Subcutaneous abdominal adipose tissue (tissue), 5 donors: ENCODE measurements at regions not wholly inside any gene's neighbourhood (a gene's known extent, or its start where the extent isn't known, plus 50 kb on each side); places are given as distances from the start of the nearest gene placed in this dataset.

Experiments used
- H3K27ac ChIP-seq: one replicate; pipeline ENCODE4 v1.7.0; 2013; ENCODE audit warnings: low read depth, mild to moderate bottlenecking, inconsistent platforms, low read length, moderate library complexity
- H3K27me3 ChIP-seq, 5 donors: one replicate each; pipeline ENCODE4 v1.7.0; 2013; ENCODE audit warnings: low read length in 5 of 5, inconsistent platforms in 1 of 5; ENCODE audit not compliant: control insufficient read depth in 5 of 5, insufficient read depth in 4 of 5
- H3K36me3 ChIP-seq, 5 donors: one replicate each; pipeline ENCODE4 v1.7.0; 2013; ENCODE audit warnings: low read length in 5 of 5; ENCODE audit not compliant: control insufficient read depth in 5 of 5, insufficient read depth in 5 of 5
- H3K4me1 ChIP-seq, 5 donors: one replicate each; pipeline ENCODE4 v1.7.0; 2013; ENCODE audit warnings: low read length in 5 of 5, mild to moderate bottlenecking in 3 of 5, moderate library complexity in 1 of 5; ENCODE audit not compliant: control insufficient read depth in 5 of 5, insufficient read depth in 5 of 5
- H3K4me3 ChIP-seq, 5 donors: one replicate each; pipeline ENCODE4 v1.7.0; 2013; ENCODE audit warnings: low read length in 5 of 5, low read depth in 1 of 5
- H3K9ac ChIP-seq, 5 donors: one replicate each; pipeline ENCODE4 v1.7.0; 2013; ENCODE audit warnings: low read length in 5 of 5, mild to moderate bottlenecking in 4 of 5, moderate library complexity in 3 of 5
- H3K9me3 ChIP-seq, 5 donors: one replicate each; pipeline ENCODE4 v1.7.0; 2013; ENCODE audit warnings: low read length in 5 of 5; ENCODE audit not compliant: control insufficient read depth in 5 of 5
- donor health status: healthy.
- donor health status: healthy.
- donor health status: healthy.
- donor health status: healthy.
- donor health status: healthy.

DNA sequence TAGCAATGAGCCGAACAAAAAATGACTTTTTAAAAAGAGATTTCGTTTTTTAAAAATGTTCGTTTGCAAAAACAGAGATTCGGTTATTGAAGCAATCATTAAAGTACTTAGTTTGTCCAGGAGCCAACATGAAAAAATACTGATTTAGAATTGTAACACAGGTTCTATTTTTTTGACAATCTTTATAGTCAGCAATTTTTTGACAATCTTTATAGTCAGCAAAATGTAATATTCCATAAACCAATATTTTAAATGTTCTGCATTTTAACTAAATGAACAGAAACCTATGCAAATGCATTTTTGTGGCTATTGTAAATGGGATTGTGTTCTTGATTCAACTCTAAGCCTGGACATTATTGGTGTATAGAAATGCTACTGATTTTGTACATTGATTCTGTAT is 161.8 kb downstream of the DSEL start:
- H3K9me3 ChIP-seq, result no peaks in the 10 kb centered on the region
- no peaks in the 10 kb centered on the region for H3K36me3 ChIP-seq
- H3K4me3 ChIP-seq, result no peak overlapping the region
- H3K4me1 ChIP-seq, result peaks cover 0 to under 1% (median 0%) of the 10 kb centered on the region in 5 donors
- H3K27me3 ChIP-seq, result no peaks in the 10 kb centered on the region
- H3K27ac ChIP-seq, result no peak overlapping the region
- no peak overlapping the region for H3K9ac ChIP-seq

DNA sequence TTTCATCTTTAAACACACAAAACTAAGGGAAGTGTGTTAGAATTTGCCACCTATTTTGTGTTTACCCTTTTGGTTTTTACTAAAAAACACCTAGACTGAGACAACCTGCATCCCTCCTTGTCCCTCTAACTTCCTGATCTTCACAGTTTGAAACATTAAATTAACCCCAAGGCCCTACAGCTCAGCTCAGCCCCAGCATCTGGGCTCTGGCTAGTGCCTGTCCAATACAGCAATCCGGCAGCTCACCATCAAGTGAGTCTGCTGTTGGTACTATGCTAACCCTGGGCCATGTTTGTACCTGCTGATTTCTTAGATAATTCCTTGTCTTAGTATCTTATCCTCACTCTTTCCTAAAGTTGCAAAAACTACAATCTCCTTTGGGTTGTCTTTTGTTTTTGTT is 162.4 kb downstream of the DSEL start:
- Histone ChIP-seq H3K9me3 (no peaks in the 10 kb centered on the region), H3K36me3 (no peaks in the 10 kb centered on the region), H3K4me1 (no peaks in the 10 kb centered on the region), H3K27me3 (no peaks in the 10 kb centered on the region), H3K9ac (no peak overlapping the region), H3K4me3 (no peak overlapping the region), H3K27ac (no peak overlapping the region)

DNA sequence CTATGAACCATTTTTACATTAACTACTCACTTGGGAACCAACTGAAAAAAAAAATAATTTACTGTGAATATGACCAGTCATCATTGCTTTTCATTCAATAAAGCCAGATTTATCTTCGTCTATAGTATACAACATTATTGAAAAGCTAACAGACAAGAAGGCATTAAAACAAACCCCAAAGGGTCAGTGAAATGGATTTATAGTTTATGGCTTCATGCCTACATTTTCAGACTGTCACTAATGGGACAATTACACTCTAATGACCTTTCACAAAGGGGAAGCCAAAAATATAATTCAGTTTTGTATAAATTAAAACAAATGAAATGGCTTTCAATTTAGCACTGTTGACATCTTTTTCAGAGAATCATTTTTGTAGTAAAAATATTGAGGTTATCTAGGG is 169.1 kb downstream of the DSEL start:
- Histone ChIP-seq H3K9me3 (no peaks in the 10 kb centered on the region), H3K4me3 (no peak overlapping the region), H3K27me3 (no peaks in the 10 kb centered on the region), H3K4me1 (no peaks in the 10 kb centered on the region), H3K36me3 (no peaks in the 10 kb centered on the region), H3K9ac (no peak overlapping the region), H3K27ac (no peak overlapping the region)

DNA sequence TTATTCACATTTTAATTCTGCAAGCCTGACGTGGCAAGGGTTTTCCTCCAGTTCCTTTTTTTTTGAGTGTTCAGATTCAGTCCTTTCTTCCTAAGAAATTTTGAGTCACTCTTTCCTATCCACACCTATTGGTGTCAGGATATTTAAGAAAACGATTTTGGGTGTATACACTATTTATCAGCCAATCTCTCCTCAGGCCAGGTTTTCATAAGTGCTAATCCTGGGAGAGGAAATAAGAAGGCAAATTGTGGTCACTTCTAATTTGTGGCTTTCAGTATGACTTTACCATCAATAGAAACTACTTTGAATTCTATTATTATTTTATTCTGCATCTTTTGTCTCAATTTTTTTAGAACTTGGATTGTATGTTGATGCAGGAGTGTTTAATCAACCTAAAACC is 174.4 kb downstream of the DSEL start:
- Histone ChIP-seq H3K27ac (no peak overlapping the region), H3K4me1 (no peaks in the 10 kb centered on the region), H3K4me3 (no peak overlapping the region), H3K36me3 (no peaks in the 10 kb centered on the region), H3K9ac (no peak overlapping the region), H3K27me3 (no peaks in the 10 kb centered on the region), H3K9me3 (peaks cover 0 to 3% (median 0%) of the 10 kb centered on the region in 5 donors)

DNA sequence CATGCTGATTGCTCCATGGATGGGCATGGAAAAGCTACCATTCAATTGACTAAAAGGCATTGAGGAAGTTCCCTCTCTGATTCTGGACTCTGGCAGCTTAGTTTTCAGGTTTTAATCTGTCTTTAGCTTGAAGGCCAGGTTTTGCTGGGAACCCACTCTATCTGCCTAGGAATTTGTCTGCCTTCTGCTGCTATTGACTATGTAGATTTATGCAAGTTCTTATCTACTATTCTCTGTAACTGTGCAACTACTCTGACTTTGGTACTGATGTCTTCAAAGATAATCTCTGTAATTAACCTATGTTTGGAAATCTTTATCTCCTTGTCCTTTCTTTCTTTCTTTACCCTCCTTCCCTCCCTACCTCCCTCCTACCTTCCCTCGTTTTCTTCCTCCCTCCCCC is 178.8 kb downstream of the DSEL start:
- Histone ChIP-seq H3K4me1 (peaks cover 0 to 3% (median 0%) of the 10 kb centered on the region in 5 donors), H3K4me3 (no peak overlapping the region), H3K27ac (no peak overlapping the region), H3K9ac (no peak overlapping the region), H3K27me3 (no peaks in the 10 kb centered on the region), H3K36me3 (no peaks in the 10 kb centered on the region), H3K9me3 (peaks cover 0 to 6% (median 0%) of the 10 kb centered on the region in 5 donors)

DNA sequence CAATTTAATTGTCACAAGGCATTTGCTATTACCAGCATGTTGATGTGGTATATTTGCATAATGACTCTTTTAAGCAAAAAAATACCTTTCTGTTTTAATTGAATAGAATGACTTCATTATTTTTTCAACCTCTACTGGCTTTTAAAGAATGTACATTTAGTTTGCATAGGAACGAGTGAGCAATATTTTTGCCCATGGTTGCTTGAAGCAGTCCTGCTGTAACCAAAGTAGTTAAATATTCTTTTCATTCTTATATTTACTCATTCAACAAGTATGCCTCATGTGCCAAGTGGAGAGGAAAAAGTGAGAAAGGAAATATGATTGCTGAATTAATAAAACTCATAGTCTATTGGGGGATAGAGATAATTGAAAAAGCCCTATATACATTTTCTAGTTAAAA is 184.7 kb downstream of the DSEL start:
- no peak overlapping the region for H3K4me3 ChIP-seq
- H3K36me3 ChIP-seq, result no peaks in the 10 kb centered on the region
- H3K27ac ChIP-seq, result no peak overlapping the region
- peaks cover 0 to under 1% (median 0%) of the 10 kb centered on the region in 5 donors for H3K9me3 ChIP-seq
- no peak overlapping the region for H3K9ac ChIP-seq
- H3K4me1 ChIP-seq, result peaks cover 0 to 7% (median 0%) of the 10 kb centered on the region in 5 donors
- H3K27me3 ChIP-seq, result no peaks in the 10 kb centered on the region

DNA sequence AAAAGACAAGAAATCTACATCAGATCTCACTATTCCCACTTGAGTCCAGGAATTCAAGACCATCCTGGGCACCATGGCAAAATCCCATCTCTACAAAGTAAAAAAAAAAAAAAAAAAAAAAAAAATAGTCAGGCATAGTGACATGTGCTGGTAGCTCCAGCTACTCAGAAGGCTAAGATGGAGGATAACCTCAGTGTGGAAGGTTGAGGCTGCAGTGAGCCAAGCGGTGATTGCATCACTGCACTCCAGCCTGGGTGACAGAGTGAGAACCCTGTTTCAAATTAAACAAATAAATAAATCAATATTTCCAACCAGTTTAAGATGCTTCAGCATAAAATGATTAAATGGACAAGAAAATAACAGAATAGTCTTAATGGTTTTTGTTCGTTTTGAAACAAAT is 197.4 kb downstream of the DSEL start:
- H3K4me3 ChIP-seq, result no peak overlapping the region
- no peak overlapping the region for H3K27ac ChIP-seq
- H3K27me3 ChIP-seq, result no peaks in the 10 kb centered on the region
- no peaks in the 10 kb centered on the region for H3K4me1 ChIP-seq
- no peaks in the 10 kb centered on the region for H3K36me3 ChIP-seq
- peaks cover 0 to 4% (median 0%) of the 10 kb centered on the region in 5 donors for H3K9me3 ChIP-seq
- H3K9ac ChIP-seq, result no peak overlapping the region

DNA sequence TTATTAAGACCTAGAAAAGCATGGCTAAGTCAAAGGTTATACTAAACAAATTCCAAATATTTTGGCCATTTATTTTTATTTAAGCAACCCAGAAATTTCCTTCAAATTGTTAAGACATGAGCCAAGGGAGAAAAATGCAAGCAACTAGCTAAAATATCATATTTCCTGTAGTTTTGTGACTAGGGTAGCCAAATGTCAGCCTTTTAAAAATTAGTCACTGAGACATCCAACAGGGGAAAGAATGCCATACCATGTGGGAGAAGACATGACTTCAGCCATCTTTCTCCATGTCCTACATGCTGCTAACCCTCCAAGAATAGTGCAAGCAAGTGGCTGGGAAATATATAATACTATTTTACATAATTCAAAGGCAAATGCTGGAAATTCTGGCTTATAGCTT is 197.9 kb downstream of the DSEL start:
- Histone ChIP-seq H3K36me3 (no peaks in the 10 kb centered on the region), H3K9ac (no peak overlapping the region), H3K9me3 (peaks cover 0 to 4% (median 0%) of the 10 kb centered on the region in 5 donors), H3K27me3 (no peaks in the 10 kb centered on the region), H3K27ac (no peak overlapping the region), H3K4me1 (no peaks in the 10 kb centered on the region), H3K4me3 (no peak overlapping the region)

DNA sequence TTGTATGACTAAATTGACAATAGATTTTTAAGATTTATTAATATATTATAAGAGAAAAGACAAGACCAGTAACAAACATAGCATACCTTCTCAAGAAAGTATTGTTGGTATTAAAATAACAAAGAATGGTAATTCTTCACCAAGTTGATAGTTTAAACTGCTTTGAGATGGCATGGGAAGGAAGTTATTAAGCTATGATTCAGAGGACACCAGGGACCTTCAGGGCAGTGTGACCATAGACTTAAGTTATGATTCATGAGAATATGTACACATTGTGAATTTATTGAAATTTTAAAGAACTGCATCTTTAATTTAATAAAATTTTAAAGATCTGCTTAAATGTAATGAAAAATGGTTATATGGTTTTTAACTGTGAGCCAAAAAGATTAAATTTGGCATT is 205.7 kb downstream of the DSEL start:
- no peaks in the 10 kb centered on the region for H3K27me3 ChIP-seq
- no peak overlapping the region for H3K9ac ChIP-seq
- no peaks in the 10 kb centered on the region for H3K36me3 ChIP-seq
- H3K4me3 ChIP-seq, result no peak overlapping the region
- no peak overlapping the region for H3K27ac ChIP-seq
- no peaks in the 10 kb centered on the region for H3K9me3 ChIP-seq
- no peaks in the 10 kb centered on the region for H3K4me1 ChIP-seq

DNA sequence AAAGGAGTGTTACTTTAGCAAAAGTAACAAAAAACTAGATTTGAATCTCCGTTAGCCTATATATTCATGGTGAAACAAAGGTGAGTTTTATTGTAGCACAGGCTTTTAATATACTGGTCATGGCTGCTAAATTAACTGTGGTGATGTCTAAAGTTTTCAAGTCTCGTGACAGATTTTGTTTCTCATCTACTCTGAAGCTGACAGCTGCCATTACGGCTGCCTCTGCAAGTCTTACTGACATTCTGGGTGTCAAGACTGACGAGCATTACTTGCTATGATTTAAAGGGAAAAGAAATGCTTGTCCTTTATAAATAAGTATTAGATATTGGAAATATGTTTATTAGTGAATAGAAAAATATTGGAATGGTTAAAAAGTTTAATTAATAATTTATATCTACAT is 207.7 kb downstream of the DSEL start:
- Histone ChIP-seq H3K27ac (no peak overlapping the region), H3K4me1 (no peaks in the 10 kb centered on the region), H3K36me3 (no peaks in the 10 kb centered on the region), H3K27me3 (no peaks in the 10 kb centered on the region), H3K9ac (no peak overlapping the region), H3K4me3 (no peak overlapping the region), H3K9me3 (no peaks in the 10 kb centered on the region)

DNA sequence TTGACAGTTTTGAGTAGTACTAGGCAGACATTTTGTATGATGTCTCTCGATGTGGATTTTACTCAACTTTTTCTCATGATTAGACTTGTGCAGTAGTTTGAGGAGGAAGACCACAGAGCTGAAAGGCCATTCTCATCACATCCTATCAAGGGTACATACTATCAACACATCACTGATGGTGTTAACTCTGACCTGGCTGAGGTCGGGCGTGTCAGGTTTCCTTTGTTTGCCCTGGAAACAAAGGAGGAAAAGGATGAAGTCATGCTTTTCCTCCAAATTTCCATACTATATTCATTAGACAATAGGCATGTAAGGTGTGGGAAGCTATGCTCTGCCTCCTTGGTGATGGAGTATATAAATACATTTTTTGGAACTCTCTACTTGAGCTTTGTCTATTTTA is 211.1 kb downstream of the DSEL start:
- Histone ChIP-seq H3K27me3 (no peaks in the 10 kb centered on the region), H3K9me3 (peaks cover 0 to 4% (median 0%) of the 10 kb centered on the region in 5 donors), H3K27ac (no peak overlapping the region), H3K4me1 (no peaks in the 10 kb centered on the region), H3K36me3 (no peaks in the 10 kb centered on the region), H3K4me3 (no peak overlapping the region), H3K9ac (no peak overlapping the region)
